ENCODE measurements at regions not wholly inside any gene's neighbourhood (a gene's known extent, or its start where the extent isn't known, plus 50 kb on each side); places are given as distances from the start of the nearest gene placed in this dataset.
"Not testable (repeated sequence)": the region's sequence is repeated elsewhere in the genome, so short reads cannot be mapped to it uniquely, and the experiment has no call there.

DNA sequence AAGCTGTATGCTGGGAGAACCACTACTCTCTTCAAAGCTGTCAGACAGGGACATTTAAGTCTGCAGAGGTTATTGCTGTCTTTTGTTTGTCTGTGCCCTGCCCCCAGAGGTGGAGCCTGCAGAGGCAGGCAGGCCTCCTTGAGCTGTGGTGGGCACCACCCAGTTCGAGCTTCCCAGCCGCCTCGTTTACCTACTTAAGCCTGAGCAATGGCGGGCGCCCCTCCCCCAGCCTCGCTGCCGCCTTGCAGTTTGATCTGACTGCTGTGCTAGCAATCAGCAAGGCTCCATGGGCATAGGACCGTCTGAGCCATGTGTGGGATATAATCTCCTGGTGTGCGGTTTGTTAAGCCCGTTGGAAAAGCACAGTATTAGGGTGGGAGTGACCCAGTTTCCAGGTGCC lies 156.4 kb downstream of the OTUD1 start:
- TF ChIP-seq, protein P1, sequence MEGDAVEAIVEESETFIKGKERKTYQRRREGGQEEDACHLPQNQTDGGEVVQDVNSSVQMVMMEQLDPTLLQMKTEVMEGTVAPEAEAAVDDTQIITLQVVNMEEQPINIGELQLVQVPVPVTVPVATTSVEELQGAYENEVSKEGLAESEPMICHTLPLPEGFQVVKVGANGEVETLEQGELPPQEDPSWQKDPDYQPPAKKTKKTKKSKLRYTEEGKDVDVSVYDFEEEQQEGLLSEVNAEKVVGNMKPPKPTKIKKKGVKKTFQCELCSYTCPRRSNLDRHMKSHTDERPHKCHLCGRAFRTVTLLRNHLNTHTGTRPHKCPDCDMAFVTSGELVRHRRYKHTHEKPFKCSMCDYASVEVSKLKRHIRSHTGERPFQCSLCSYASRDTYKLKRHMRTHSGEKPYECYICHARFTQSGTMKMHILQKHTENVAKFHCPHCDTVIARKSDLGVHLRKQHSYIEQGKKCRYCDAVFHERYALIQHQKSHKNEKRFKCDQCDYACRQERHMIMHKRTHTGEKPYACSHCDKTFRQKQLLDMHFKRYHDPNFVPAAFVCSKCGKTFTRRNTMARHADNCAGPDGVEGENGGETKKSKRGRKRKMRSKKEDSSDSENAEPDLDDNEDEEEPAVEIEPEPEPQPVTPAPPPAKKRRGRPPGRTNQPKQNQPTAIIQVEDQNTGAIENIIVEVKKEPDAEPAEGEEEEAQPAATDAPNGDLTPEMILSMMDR (IDR thresholded peaks at IDR 0.05), result not testable (repeated sequence)
- not testable (repeated sequence) for TF ChIP-seq POLR2A (IDR thresholded peaks at IDR 0.05)

Measured in body of pancreas (tissue), 4 donors.